ENCODE measurements at regions not wholly inside any gene's neighbourhood (a gene's known extent, or its start where the extent isn't known, plus 50 kb on each side); places are given as distances from the start of the nearest gene placed in this dataset.

- WGBS = 85% methylated on average over 4 of the region's 4 CpGs
- Histone ChIP-seq H3K36me3 (no peaks in the 10 kb centered on the region), H3K9me3 (no peaks in the 10 kb centered on the region), H3K27me3 (replicated peaks; ENCODE audit: insufficient read depth) (no peaks in the 10 kb centered on the region), H3K4me1 (replicated peaks) (no peaks in the 10 kb centered on the region), H3K4me3 (no peak overlapping the region), H3K27ac (no peak overlapping the region)
- intact Hi-C loops (cut with DNase I) = no loop called here
- no peak for TF ChIP-seq POLR2AphosphoS5 (IDR thresholded peaks at IDR 0.05)
- TF ChIP-seq, protein P1, sequence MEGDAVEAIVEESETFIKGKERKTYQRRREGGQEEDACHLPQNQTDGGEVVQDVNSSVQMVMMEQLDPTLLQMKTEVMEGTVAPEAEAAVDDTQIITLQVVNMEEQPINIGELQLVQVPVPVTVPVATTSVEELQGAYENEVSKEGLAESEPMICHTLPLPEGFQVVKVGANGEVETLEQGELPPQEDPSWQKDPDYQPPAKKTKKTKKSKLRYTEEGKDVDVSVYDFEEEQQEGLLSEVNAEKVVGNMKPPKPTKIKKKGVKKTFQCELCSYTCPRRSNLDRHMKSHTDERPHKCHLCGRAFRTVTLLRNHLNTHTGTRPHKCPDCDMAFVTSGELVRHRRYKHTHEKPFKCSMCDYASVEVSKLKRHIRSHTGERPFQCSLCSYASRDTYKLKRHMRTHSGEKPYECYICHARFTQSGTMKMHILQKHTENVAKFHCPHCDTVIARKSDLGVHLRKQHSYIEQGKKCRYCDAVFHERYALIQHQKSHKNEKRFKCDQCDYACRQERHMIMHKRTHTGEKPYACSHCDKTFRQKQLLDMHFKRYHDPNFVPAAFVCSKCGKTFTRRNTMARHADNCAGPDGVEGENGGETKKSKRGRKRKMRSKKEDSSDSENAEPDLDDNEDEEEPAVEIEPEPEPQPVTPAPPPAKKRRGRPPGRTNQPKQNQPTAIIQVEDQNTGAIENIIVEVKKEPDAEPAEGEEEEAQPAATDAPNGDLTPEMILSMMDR (IDR thresholded peaks at IDR 0.05) = no peak
- no peak for TF ChIP-seq POLR2A (IDR thresholded peaks at IDR 0.05)
- DNase-seq (ENCODE audit: low spot score) = no peak
Observed at GRCh38 chr20:23227274-23227673, 123.3 kb upstream of the NXT1 start.

DNA sequence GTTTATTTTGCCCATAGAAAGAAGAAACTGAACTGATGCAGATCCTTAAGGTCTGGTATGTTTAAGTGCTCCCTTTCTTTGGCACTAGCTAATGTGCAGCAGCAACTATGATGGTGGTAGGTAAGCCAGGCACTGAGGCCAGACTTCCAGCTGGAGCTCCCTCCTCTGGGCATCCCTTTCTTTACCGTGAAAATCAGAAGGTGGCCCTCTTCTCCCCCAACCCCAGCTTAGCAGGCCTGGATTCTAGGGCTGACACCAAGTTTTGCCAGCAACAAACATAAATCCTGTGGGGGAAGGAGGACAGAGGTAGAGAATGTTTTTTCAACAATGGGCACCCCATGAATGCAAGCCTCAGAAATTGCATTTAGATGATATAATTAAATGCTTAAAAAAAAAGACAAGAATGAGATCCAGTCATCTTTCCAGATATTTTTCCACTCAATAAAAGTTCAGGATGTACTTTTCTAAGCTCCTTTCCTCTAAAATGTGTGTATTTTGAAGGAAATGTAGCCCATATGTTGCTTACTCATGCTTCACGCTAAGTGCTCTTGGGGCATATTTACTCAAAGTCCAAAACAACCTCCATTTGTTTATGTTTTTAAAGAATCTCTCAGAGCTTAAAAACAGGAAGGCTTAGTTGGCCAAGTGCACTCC is 123.9 kb upstream of the NXT1 start:
- TF ChIP-seq, protein P1 (IDR thresholded peaks at IDR 0.05) = no peak
- TF ChIP-seq POLR2A (IDR thresholded peaks at IDR 0.05) (no peak), POLR2AphosphoS5 (IDR thresholded peaks at IDR 0.05) (no peak)
- H3K27me3 ChIP-seq (replicated peaks; ENCODE audit: insufficient read depth) = no peaks in the 10 kb centered on the region
- 74% methylated on average over 2 of the region's 2 CpGs for WGBS
- no peak overlapping the region for H3K27ac ChIP-seq
- no peak for DNase-seq (ENCODE audit: low spot score)
- H3K4me3 ChIP-seq = no peak overlapping the region
- no peaks in the 10 kb centered on the region for H3K4me1 ChIP-seq (replicated peaks)
- H3K36me3 ChIP-seq = no peaks in the 10 kb centered on the region
- intact Hi-C loops (cut with DNase I) = no loop called here
- H3K9me3 ChIP-seq = no peaks in the 10 kb centered on the region

- Histone ChIP-seq H3K36me3 (no peaks in the 10 kb centered on the region), H3K27ac (no peak overlapping the region), H3K4me3 (no peak overlapping the region), H3K27me3 (replicated peaks; ENCODE audit: insufficient read depth) (no peaks in the 10 kb centered on the region), H3K9me3 (no peaks in the 10 kb centered on the region), H3K4me1 (replicated peaks) (no peaks in the 10 kb centered on the region)
- DNase-seq (ENCODE audit: low spot score) = no peak
- no peak for TF ChIP-seq POLR2AphosphoS5 (IDR thresholded peaks at IDR 0.05)
- TF ChIP-seq, protein P1 (IDR thresholded peaks at IDR 0.05) = no peak
- no peak for TF ChIP-seq POLR2A (IDR thresholded peaks at IDR 0.05)
- WGBS = 75% methylated on average over 6 of the region's 6 CpGs
- intact Hi-C loops (cut with DNase I) = no loop called here
Observed at GRCh38 chr20:23225407-23226060, 125.1 kb upstream of the NXT1 start.

- no peak for DNase-seq (ENCODE audit: low spot score)
Observed at GRCh38 chr20:23224806-23225205, 125.8 kb upstream of the NXT1 start.

More at GRCh38 chr20:23224806-23225205, 125.8 kb upstream of the NXT1 start:
- H3K4me3 ChIP-seq = no peak overlapping the region
- H3K9me3 ChIP-seq = no peaks in the 10 kb centered on the region
- H3K27me3 ChIP-seq (replicated peaks; ENCODE audit: insufficient read depth) = no peaks in the 10 kb centered on the region
- no peaks in the 10 kb centered on the region for H3K4me1 ChIP-seq (replicated peaks)
- TF ChIP-seq, protein P1 (IDR thresholded peaks at IDR 0.05) = no peak
- TF ChIP-seq POLR2A (IDR thresholded peaks at IDR 0.05) (no peak), POLR2AphosphoS5 (IDR thresholded peaks at IDR 0.05) (no peak)
- H3K27ac ChIP-seq = no peak overlapping the region
- no peaks in the 10 kb centered on the region for H3K36me3 ChIP-seq
- WGBS = 90% methylated on average over 5 of the region's 5 CpGs
- intact Hi-C loops (cut with DNase I) = no loop called here
